HEK293 (cell line): ENCODE measurements at regions not wholly inside any gene's neighbourhood (a gene's known extent, or its start where the extent isn't known, plus 50 kb on each side); places are given as distances from the start of the nearest gene placed in this dataset.

ENCODE experiments used
- YY1 ChIP-seq: fragments of 450-650 bp; formaldehyde crosslinking; IDR thresholded peaks from 2 replicates; pipeline ENCODE4 v1.5.1; 2018; ENCODE audit warnings: missing biosample characterization, missing genetic modification characterization
- ZFP37 ChIP-seq: fragments of 450-650 bp; formaldehyde crosslinking; IDR thresholded peaks from 2 replicates; pipeline ENCODE4 v1.5.1; 2016; ENCODE audit warnings: missing biosample characterization, missing genetic modification characterization
- ZNF174 ChIP-seq: fragments of 450-650 bp; formaldehyde crosslinking; IDR thresholded peaks from 2 replicates; pipeline ENCODE4 v1.5.0; 2017; ENCODE audit warnings: missing biosample characterization, mild to moderate bottlenecking, missing genetic modification characterization
- ZNF274 ChIP-seq, 2 experiments: fragments of 200-500 bp in 1 of 2; fragments of 450-650 bp in 1 of 2; sonication (Bioruptor generic) in 1 of 2; formaldehyde crosslinking in 1 of 2; IDR thresholded peaks; 2 replicates each; pipeline versions ENCODE4 v1.5.1 to v1.6.1; 2014 to 2016; ENCODE audit warnings: borderline replicate concordance in 1 of 2, inconsistent platforms in 1 of 2, low read length in 1 of 2, missing biosample characterization in 1 of 2, missing genetic modification characterization in 1 of 2
- ZNF292 ChIP-seq: fragments of 450-650 bp; formaldehyde crosslinking; IDR thresholded peaks from 2 replicates; pipeline ENCODE4 v1.5.1; 2016; ENCODE audit warnings: low read depth, missing biosample characterization, missing genetic modification characterization, borderline replicate concordance
- ZNF571 ChIP-seq: fragments of 450-650 bp; formaldehyde crosslinking; IDR thresholded peaks from 2 replicates; pipeline ENCODE4 v1.5.0; 2017; ENCODE audit warnings: missing biosample characterization, missing genetic modification characterization
- TF ChIP-seq, protein P1 (sequence below): fragments of 450-650 bp; formaldehyde crosslinking; IDR thresholded peaks from 2 replicates; pipeline ENCODE4 v1.5.1; 2016; ENCODE audit warnings: missing biosample characterization, missing genetic modification characterization
- TF ChIP-seq, protein P2 (sequence below): fragments of 450-650 bp; formaldehyde crosslinking; IDR thresholded peaks from 2 replicates; pipeline ENCODE4 v1.5.1; 2016; ENCODE audit warnings: missing biosample characterization, missing genetic modification characterization

DNA sequence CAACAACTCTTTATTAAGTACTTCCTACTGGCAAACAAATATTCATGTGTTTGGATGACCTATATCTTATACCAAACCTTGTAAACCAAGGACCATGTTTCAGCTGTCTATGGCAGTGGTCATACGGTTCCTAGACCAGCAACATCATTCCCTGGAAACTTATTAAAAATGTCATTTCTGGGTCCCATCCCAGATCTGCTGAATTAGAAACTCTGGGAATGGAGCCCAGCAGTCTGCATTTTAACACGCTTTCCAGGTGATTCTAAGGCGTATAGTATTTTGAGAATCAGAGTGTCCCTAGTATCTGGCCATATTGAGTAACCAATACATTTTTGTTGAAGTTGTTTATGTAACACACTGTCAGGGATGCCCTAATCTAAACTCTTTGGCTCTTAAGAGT is 363.4 kb upstream of the LRRC3B start:
- TF ChIP-seq ZNF274 (IDR thresholded peaks at IDR 0.05; ENCODE audit: low read length) (no peak), ZNF274 (tag by site-specific recombination; IDR thresholded peaks at IDR 0.05; ENCODE audit: borderline replicate concordance) (no peak), ZNF571 (tag by site-specific recombination) (no peak), ZFP37 (tag by site-specific recombination) (no peak), ZNF174 (tag by site-specific recombination) (no peak), YY1 (tag by site-specific recombination) (no peak), ZNF292 (tag by site-specific recombination) (no peak)
- TF ChIP-seq, protein P1, sequence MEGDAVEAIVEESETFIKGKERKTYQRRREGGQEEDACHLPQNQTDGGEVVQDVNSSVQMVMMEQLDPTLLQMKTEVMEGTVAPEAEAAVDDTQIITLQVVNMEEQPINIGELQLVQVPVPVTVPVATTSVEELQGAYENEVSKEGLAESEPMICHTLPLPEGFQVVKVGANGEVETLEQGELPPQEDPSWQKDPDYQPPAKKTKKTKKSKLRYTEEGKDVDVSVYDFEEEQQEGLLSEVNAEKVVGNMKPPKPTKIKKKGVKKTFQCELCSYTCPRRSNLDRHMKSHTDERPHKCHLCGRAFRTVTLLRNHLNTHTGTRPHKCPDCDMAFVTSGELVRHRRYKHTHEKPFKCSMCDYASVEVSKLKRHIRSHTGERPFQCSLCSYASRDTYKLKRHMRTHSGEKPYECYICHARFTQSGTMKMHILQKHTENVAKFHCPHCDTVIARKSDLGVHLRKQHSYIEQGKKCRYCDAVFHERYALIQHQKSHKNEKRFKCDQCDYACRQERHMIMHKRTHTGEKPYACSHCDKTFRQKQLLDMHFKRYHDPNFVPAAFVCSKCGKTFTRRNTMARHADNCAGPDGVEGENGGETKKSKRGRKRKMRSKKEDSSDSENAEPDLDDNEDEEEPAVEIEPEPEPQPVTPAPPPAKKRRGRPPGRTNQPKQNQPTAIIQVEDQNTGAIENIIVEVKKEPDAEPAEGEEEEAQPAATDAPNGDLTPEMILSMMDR (tag by site-specific recombination): no peak
- TF ChIP-seq, protein P2, sequence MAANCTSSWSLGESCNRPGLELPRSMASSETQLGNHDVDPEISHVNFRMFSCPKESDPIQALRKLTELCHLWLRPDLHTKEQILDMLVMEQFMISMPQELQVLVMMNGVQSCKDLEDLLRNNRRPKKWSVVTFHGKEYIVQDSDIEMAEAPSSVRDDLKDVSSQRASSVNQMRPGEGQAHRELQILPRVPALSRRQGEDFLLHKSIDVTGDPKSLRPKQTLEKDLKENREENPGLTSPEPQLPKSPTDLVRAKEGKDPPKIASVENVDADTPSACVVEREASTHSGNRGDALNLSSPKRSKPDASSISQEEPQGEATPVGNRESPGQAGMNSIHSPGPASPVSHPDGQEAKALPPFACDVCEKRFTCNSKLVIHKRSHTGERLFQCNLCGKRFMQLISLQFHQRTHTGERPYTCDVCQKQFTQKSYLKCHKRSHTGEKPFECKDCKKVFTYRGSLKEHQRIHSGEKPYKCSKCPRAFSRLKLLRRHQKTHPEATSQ: no peak
